Peyer's patch (tissue), 4 donors: ENCODE measurements at regions not wholly inside any gene's neighbourhood (a gene's known extent, or its start where the extent isn't known, plus 50 kb on each side); places are given as distances from the start of the nearest gene placed in this dataset.

ENCODE experiments used
- DNase-seq, 3 donors: peaks; one replicate each; pipeline ENCODE4 v3.0.0-alpha.2; 2017 to 2019
- H3K27ac ChIP-seq, 4 donors: fragments of 200-600 bp; sonication (generic); one replicate each; pipeline ENCODE4 v1.5.1; 2016 to 2019
- H3K27me3 ChIP-seq, 2 donors: fragments of 200-600 bp; sonication (generic); one replicate each; pipeline ENCODE4 v1.5.1; 2019
- H3K36me3 ChIP-seq, 3 donors: fragments of 200-600 bp; sonication (generic); one replicate each; pipeline ENCODE4 v1.5.1; 2016 to 2019
- H3K4me1 ChIP-seq, 4 donors: fragments of 200-600 bp; sonication (generic); one replicate each; pipeline ENCODE4 v1.5.1; 2016 to 2019
- H3K4me3 ChIP-seq, 4 donors: fragments of 200-600 bp; sonication (generic); 1 replicate in 3 of 4; 2 replicates in 1 of 4; pipeline ENCODE4 v1.5.1; 2016 to 2019; ENCODE audit warnings: mild to moderate bottlenecking in 1 of 4
- H3K9me3 ChIP-seq, 4 donors: fragments of 200-600 bp; sonication (generic); one replicate each; pipeline ENCODE4 v1.5.1; 2016 to 2019; ENCODE audit warnings: mild to moderate bottlenecking in 1 of 4
- CTCF ChIP-seq, 6 experiments: fragments of 450-650 bp in 4 of 6; fragments of 200-600 bp in 2 of 6; sonication (generic) in 1 of 6; IDR thresholded peaks; one replicate each; pipeline ENCODE4 v1.5.1; 2017 to 2019; ENCODE audit warnings: antibody characterized with exemption in 6 of 6, mild to moderate bottlenecking in 3 of 6, moderate library complexity in 1 of 6
- POLR2A ChIP-seq, 2 donors: fragments of 450-650 bp; IDR thresholded peaks; one replicate each; pipeline ENCODE4 v1.5.1; 2017; ENCODE audit warnings: antibody characterized with exemption in 2 of 2, mild to moderate bottlenecking in 2 of 2, moderate library complexity in 2 of 2

DNA sequence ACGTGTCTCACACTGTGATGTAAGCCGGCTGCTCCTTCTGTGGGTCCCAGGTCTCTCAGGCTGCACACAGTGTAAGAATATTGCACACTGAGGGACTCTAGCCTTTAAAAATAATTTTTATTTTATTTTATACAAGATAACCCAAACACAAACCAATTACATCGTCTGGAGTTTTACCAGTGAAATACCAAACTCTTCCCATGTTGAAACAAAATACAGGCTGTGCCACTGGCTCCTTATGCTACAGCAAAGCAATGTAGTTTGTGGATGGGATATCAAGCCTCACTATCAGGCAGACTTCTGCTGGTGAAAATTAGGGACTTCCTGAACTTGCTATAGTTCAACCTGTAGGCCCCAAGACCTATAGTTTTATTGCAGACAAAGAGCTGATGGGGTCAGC, 311.3 kb upstream of the SLCO3A1 start:
- Histone ChIP-seq H3K27me3 (no peaks in the 10 kb centered on the region), H3K4me1 (no peaks in the 10 kb centered on the region), H3K9me3 (no peaks in the 10 kb centered on the region), H3K27ac (no peak overlapping the region), H3K4me3 (no peak overlapping the region), H3K36me3 (no peaks in the 10 kb centered on the region)
- TF ChIP-seq CTCF (IDR thresholded peaks at IDR 0.05) (no peak), POLR2A (IDR thresholded peaks at IDR 0.05) (no peak)
- no peak for DNase-seq

GRCh38 chr15:91547356-91547755, 306.2 kb upstream of the SLCO3A1 start:
- Histone ChIP-seq H3K27me3 (no peaks in the 10 kb centered on the region), H3K27ac (no peak overlapping the region), H3K4me3 (no peak overlapping the region), H3K9me3 (no peaks in the 10 kb centered on the region), H3K4me1 (no peaks in the 10 kb centered on the region), H3K36me3 (no peaks in the 10 kb centered on the region)
- TF ChIP-seq POLR2A (IDR thresholded peaks at IDR 0.05) = no peak
- no peak for DNase-seq

DNA sequence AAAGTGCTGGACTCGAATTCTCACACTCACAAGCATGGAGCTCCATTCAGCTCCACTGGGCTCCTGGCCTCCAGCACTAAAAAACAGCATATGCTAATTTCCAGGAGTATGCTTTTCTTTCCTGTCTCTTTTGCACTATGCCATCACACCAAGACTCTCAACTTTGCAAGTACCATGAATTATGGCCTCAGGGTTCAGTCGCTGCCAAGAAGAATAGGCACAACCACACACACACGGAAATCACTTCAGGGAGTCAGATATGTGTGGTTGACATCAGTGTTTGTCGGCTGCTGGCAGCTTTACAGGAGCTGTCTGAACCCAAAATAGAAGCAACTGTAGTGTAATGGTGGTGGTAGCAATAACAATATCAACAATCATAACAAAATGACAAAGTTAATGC, 305.0 kb upstream of the SLCO3A1 start:
- Histone ChIP-seq H3K4me1 (no peaks in the 10 kb centered on the region), H3K27me3 (no peaks in the 10 kb centered on the region), H3K36me3 (no peaks in the 10 kb centered on the region), H3K27ac (no peak overlapping the region), H3K4me3 (no peak overlapping the region), H3K9me3 (no peaks in the 10 kb centered on the region)
- no peak for DNase-seq
- TF ChIP-seq POLR2A (IDR thresholded peaks at IDR 0.05) (no peak), CTCF (IDR thresholded peaks at IDR 0.05) (no peak)

DNA sequence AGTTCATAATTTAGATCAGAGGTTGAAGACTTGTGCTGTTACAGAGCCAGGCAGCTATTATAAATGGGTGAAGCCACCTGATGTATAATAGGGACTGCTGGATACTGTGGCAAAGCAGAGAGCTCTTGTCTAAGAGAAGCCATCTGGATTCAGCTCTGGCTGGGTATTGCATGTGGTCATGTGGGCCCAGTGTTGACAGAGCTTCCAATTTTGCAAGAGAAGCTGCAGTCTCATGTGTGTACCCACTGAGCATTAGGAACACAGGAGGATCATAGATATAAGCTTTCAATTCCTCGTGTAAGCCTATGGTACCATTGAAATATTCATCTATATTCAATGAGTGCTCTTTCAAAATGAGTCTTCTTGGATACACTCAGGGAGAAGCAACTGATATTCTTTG, 303.9 kb upstream of the SLCO3A1 start:
- Histone ChIP-seq H3K4me3 (no peak overlapping the region), H3K27me3 (no peaks in the 10 kb centered on the region), H3K9me3 (no peaks in the 10 kb centered on the region), H3K36me3 (no peaks in the 10 kb centered on the region), H3K27ac (no peak overlapping the region), H3K4me1 (no peaks in the 10 kb centered on the region)
- TF ChIP-seq POLR2A (IDR thresholded peaks at IDR 0.05) (no peak), CTCF (IDR thresholded peaks at IDR 0.05) (no peak)
- no peak for DNase-seq

GRCh38 chr15:91552555-91552954, 301.0 kb upstream of the SLCO3A1 start:
- H3K27me3 ChIP-seq = no peaks in the 10 kb centered on the region
- DNase-seq = no peak
- no peaks in the 10 kb centered on the region for H3K4me1 ChIP-seq
- no peak overlapping the region for H3K27ac ChIP-seq
- H3K36me3 ChIP-seq = no peaks in the 10 kb centered on the region
- TF ChIP-seq CTCF (IDR thresholded peaks at IDR 0.05) (no peak), POLR2A (IDR thresholded peaks at IDR 0.05) (no peak)
- H3K4me3 ChIP-seq = no peak overlapping the region
- H3K9me3 ChIP-seq = no peaks in the 10 kb centered on the region

- no peaks in the 10 kb centered on the region for H3K9me3 ChIP-seq
- DNase-seq = no peak
- no peaks in the 10 kb centered on the region for H3K4me1 ChIP-seq
- no peak overlapping the region for H3K27ac ChIP-seq
- no peak for TF ChIP-seq CTCF (IDR thresholded peaks at IDR 0.05)
- no peak for TF ChIP-seq POLR2A (IDR thresholded peaks at IDR 0.05)
- H3K27me3 ChIP-seq = no peaks in the 10 kb centered on the region
- no peak overlapping the region for H3K4me3 ChIP-seq
- H3K36me3 ChIP-seq = no peaks in the 10 kb centered on the region
Measured at GRCh38 chr15:91553196-91553854, 300.2 kb upstream of the SLCO3A1 start.
